Glomerular visceral epithelial cell (primary cell): ENCODE measurements at regions not wholly inside any gene's neighbourhood (a gene's known extent, or its start where the extent isn't known, plus 50 kb on each side); places are given as distances from the start of the nearest gene placed in this dataset.
"Not testable (repeated sequence)": the region's sequence is repeated elsewhere in the genome, so short reads cannot be mapped to it uniquely, and the experiment has no call there.

ENCODE experiments used
- DNase-seq: peaks from one replicate; pipeline ENCODE4 v3.0.0-alpha.2; 2016; ENCODE audit errors: extremely low spot score

DNA sequence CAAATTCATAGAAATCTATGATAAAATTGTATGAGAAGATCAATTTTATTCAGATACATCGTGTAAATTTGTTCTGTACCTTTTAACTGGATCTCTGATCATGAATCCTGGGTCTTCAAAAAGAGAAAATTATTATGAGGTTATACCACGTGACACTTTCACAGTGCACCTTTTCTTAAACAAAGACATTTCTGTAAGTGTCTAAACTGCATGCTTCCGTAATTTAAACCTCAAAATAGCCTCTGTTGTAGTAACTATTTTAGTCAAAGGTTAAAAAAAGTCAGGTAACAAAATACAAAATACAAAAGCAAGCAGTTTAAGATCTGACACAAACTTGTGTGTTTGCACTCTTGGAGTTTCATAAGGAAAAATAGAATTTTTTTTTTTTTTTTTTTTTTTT is 171.3 kb downstream of the SPIN4 start:
- DNase-seq, result not testable (repeated sequence)

DNA sequence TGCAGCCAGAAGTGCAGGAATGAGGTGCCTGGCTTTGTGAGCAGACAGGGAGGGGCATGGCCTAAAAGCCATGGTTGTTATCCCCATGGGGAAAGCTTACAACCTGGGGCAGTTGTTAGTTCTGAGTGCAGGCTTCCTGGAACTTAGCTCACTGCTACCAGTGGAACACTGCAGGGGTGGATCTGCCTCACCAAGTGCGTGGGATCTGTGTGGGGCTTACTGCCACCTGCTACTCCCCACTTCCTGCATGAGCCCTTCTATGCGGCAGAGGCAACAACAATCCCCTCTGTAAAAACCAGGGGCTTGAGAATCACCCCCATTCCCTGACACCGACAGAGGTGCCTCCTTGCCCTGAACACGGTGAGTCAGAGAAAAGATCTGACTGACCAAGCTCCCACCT is 174.6 kb downstream of the SPIN4 start:
- not testable (repeated sequence) for DNase-seq

DNA sequence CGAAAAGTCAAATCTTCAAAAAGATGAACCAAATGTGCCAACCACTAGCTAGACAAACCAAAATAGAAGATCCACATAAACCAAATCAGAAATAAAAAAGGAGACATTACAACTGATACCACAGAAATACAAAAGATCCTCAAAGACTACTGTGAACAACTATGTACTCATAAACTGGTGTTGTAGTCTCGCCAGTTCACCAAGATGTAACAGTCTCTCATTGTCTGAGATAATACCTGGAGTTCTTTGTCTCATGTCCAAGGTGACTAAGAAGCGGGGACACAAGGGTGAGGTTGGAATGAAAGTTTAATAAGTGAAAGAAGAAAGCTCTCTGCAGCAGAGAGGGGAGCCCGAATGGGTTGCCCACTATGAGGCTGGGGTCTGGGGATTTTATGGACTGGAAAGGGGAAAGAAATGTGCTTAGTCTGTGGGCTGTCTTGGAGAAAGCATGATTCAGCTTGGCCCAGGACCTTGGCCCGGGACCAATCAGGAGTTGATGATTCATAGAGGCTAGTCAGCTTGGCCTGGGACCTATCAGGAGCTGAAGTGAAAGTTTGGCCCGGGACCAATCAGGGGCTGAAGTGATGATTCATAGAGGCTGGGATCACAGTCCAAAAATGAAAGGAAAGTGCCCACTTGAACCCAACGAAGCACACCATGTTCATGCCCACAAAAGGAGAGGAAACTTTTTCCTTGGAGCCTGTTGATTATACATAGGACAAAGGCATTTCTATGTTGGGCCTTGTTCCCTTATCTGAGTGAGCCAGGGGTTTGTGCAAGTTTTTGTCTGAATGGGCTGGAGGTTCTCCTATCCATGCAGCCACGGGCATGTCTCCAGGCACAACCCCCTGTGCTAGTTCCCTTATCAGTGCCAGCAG is 177.1 kb downstream of the SPIN4 start:
- not testable (repeated sequence) for DNase-seq

DNA sequence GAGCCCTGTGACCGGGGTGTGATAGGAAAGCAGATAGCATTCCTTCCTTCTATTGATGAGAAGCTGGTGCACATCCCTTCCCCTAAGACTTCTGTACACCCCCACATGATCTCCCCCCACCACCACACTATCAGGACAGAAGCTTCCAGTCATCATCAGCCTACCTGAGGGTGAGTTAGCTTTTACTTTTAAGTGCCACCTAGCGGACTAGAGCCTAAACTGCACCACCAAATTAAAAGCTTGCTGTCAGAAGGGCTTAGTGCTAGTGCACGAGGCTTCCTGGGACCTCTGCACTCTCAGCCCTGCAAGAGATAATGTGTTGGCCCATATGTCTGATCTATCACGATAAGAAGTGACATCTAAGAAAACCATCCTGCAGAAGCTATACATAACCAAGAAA is 181.7 kb downstream of the SPIN4 start:
- DNase-seq, result not testable (repeated sequence)

DNA sequence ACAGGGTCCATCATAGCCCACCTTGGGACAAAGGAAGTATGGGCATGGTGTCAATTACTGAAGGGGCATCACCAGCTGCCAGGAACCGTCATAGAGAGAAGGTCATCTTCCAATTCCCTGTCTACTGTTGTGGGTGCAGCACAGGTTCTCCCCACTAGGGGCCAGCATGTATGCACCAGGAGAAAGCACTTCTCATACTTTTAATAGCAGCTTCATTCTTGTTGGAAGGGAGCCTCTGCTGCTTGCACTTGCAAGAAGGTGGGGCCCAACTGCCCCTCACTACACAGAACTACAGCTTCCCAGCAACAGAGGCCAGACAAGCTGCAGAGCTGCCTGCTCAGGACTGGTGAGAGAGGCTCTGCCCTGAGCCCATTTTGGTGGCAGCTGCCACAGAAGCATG is 182.2 kb downstream of the SPIN4 start:
- not testable (repeated sequence) for DNase-seq

DNA sequence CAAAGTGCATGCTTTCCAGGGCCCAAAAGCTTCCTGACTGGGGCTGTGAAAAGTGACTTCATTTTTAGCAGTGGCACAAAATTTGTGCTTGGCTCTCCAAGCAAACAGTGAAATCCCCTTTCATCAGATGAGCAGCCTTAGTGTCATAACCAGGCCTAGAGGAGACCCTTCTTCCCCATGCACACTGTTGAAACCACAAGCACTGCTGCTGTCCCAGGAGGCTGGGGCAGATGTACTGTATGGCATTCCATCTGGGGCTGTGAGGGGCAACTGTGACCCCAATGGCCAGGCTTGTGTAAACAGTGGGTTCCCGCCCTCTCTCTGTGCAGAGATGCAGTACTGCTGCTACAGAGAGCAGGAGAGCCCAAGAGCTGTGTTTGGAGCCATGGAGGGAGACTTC is 184.1 kb downstream of the SPIN4 start:
- DNase-seq, result not testable (repeated sequence)

DNA sequence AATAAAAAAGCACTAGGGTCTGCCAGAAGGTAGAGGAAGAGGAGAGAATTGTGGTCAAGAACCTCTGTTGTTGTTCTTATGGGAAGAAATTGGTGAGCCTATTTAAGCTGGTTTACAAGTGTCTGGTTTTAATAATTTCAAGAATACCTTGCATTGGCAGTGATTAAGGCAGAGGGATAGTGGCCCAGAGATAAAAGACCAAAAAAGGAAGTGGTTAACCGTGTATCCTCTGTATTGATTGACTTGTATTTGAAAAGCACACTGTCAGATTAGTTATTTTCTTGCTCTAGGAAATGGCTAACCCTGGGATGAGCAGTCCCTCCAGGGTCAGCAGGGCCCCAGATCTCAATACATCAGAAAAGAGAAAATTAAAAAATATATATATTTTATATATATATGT is 190.1 kb downstream of the SPIN4 start:
- not testable (repeated sequence) for DNase-seq

DNA sequence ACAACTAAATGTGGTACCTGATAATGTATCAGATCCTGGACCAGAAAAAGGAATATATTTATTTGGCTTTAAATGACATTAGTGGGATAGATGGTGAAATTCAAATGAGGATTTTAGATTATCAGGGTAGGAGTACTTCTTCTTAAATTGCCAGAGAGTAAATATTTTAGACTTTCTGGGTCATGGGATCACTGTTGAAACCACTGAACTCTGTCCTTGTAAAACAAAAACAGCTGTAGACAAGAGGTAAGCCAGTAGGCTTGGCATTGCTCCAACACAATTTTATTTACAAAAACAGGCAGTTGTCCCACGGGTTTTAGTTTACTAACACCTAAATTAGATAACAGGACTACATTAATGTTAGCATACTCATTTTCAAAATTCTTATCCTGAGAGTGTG is 190.8 kb downstream of the SPIN4 start:
- DNase-seq, result not testable (repeated sequence)

DNA sequence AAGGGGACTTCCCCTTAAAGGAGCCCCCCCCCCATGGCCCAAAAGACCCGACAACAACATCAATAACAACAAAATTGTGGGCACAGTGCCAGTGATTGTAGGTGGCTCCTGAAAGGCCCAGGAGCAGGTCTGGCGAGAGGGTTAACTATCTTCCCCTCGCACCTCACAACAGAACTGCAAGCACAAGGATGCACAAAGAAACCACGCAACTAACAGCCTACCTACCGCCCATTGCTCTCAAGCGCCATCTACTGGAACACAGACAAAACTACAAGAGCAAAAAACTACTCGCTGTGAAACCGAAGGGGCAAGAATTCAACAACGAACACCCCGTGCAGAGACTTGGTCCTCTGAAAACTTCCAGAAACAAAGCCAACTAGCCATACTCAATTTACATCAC is 205.6 kb downstream of the SPIN4 start:
- not testable (repeated sequence) for DNase-seq

DNA sequence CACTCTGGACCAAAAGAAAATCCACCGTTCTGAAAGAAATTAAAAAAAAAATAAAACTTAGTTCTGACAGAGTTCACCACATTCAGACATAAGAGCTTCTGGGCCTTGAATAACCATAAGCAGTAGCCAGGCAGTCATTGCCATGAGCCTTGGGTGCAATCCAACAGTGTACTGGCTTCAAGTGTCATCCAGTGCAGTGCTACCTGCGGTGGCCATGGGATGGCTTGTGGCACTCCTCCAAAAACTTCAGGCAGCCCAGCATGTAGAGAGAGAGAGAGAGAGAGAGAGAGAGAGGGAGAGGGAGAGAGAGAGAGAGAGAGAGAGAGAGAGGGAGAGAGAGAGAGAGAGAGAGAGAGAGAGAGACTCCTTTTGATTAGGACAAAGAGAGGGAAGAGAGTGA is 208.5 kb downstream of the SPIN4 start:
- not testable (repeated sequence) for DNase-seq

DNA sequence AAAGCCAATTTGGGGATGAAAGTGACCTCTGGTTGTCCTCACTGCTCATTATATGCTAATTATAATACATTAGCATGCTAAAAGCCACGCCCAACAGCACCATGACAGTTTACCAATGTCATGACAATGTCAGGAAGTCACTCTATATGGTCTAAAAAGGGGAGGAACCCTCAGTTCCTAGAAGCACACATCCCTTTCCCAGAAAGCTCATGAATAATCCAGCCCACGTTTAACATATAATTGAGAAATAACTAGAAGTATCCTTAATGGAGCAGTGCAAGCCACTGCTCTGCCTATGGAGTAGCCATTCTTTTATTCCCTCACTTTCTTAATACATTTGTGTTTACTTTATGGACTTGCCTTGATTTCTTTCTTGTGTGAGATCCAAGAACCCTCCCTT is 215.3 kb downstream of the SPIN4 start:
- DNase-seq, result not testable (repeated sequence)

DNA sequence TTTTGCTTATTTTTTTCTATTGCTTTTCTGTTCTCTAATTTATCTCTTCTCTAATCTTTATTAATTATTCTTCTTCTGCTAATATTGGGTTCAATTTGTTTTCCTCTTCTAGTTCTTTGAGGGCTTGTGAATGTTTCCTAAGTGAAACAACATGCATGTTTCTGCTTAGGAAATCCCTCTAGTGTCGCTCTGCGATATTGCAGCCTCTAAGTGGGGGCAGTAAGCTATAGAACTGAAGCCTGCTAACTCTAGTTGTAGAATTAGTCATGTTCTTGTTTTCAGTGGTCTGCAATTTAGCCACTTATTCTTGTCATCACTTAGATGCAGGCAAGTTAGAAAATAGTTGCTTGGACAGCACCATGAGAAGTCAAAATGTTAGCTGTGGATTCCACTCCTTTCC is 222.6 kb downstream of the SPIN4 start:
- no peak for DNase-seq

DNA sequence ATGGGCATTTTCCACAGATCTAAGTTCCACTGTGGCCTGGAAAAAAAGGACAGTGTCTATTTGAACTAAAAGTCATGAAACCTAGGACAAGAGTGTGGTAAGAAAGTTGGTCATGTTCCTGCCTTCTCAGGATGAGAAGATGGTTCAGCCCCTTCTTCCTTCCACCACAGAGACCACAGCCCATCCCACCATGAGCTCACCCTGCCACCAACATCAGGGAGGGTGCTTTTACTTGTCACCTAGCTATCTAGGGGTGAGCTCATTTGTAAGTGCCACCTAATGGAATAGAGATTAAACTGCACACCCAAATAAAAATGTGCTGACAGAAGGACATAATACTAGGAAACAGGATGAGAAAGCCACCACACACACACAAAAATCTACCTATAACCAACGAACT is 235.9 kb downstream of the SPIN4 start:
- no peak for DNase-seq

DNA sequence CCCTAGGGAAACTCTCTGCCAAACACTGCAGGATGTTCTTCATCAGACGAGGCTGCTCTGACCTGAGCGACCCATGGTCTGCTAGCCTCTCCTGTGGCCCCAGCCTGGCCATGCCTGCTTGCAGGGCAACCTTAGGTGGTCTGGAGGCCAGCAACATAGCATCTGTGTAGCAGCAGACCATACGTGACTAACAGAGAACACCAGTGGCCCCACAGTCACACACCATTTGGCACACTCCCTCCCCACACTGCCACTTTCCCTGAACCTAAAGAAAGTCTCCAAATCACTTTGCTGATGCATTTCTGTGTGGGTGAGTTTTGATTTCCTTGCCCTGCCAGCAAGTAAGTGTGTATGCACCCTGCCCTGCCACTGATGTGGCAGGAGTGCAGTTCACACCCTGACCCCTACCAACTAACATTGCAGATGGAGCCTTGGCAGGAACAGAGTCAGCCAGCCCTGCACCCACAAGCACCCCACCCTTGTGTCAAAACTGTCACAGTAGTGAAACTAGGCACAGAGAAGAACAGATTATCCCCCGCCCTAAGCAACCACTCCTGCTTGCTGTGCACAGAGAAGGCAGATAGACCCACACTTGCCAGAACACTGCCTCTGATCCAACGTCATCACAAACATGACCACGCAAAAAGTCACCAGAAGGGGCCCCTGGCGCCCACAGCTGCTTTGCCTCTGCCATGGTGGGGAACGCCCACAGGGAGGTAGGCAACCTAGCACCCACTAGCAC is 249.1 kb downstream of the SPIN4 start:
- DNase-seq, result no peak

DNA sequence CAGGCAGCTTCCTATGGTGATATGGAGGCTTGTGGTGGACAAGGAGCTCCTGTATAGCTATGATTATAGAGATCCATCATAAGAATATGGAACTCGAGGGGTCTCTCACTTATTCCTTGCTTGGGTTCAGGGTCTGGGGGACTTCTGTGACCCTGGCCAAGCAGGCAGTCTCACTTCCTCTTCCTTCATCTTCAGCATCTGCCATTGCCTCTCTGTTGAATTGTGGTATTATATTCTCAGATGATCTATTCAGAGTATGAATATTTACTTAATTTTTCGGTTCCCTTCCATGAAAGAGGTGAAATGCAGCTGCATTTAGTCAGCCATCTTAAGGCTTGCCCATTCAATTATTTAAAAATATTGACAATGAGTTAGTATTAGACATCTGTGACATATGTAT is 292.9 kb downstream of the SPIN4 start:
- no peak for DNase-seq

DNA sequence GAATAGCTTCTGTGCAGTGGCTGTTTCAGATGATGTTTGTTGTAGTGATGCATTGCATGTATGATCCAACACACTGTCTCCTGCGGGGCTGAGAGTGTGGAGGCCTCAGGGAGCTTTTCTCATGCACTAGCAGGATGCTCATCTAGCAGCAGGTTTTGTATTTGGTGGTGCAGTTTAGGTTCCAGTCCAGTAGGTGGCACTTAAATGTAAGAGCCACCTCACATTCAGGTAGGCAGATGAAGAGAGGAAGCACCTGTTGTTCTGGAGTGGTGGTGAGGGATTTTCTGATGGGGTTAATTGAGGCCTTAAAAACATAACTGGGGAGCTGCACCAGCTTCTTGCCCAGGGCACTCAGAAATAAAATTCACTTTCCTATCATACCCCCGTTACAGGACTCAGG is 300.9 kb downstream of the SPIN4 start:
- no peak for DNase-seq

DNA sequence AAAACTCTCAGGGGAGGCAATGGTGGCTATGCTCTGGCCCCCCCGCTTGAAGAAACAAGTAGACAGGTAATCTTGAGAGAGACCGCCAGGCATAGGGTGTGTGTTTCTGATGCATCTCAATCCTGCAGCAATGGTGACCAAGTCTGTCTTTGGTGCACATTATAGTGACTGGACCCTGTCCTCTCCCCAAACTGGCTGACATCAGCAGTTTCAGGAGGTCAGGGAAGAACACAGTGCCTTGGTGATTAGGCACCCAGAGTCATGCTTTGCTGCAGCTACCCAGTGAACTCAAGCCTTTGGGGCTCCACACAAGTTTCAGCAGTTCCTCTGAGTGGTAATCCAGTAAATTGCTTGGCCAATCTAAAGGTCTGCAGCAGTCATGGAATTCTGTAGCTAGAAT is 318.3 kb downstream of the SPIN4 start:
- DNase-seq, result no peak

DNA sequence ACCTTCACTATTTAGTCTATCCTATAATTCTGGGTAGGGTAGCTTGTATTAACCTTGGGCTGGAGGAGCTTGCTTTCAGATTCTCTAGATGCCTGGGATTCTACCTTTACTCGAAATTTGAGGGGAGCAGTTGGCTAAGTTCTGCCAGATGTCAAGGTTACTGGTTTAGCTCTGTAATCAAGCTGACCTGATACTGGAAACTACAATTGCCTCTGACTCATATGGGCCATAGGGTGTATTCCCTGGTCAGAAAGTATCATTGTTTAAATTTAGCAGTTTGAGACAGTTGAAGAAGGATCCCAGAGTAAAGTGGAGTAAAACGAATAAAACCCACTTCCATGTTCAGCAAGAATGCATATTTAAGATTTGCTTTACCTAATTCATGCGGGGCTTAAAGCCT is 337.6 kb downstream of the SPIN4 start:
- no peak for DNase-seq

DNA sequence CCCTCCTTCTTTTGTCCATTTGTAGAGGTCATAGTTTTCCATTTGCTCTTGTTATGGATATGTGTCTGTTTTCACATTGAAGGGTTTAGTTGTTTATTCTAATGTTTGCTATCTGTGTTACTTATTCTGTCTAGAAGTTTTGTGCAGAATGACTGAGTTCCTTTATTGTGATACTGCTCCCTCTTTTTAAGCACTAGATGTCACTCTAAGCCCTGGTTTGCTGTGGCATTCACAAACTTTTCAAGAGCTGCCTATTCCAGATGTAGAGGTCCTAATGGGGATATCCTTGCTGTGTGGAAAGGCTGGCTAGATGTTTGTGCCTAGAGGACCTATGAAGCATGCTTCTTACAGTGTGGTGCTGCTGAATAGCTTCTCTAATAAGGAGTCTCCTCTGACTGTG is 338.6 kb downstream of the SPIN4 start:
- no peak for DNase-seq

DNA sequence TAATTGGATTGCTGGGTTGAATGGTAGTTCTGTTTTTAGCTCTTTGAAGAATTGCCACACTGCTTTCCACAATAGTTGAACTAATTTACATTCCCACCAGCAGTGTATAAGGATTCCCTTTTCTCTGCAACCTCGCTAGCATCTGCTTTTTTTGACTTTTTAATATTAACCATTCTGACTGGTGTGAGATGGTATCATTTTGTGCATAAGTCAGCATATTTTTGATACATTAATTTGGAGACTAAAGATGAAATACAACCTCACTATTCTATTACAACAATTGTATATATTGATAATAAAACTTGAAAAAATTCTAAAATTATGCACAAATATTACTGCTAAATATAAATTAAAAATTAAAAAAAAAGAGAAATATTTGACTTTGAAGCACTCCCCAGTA is 350.9 kb downstream of the SPIN4 start:
- DNase-seq, result not testable (repeated sequence)
